ENCODE measurements at regions not wholly inside any gene's neighbourhood (a gene's known extent, or its start where the extent isn't known, plus 50 kb on each side); places are given as distances from the start of the nearest gene placed in this dataset.
A peak's percentile ranks its signal among the peaks of the same experiment; 100 is the strongest.

GRCh38 chr12:94516985-94517384 lies 57.3 kb upstream of the CEP83 start:
- peak; percentile 37 for DNase-seq (ENCODE audit: low read depth)

- no peak for DNase-seq (ENCODE audit: low read depth)
These were observed 53.9 kb upstream of the CEP83 start for GRCh38 chr12:94513527-94513926.

- DNase-seq (ENCODE audit: low read depth), result no peak
These were observed 51.8 kb upstream of the CEP83 start for GRCh38 chr12:94511506-94511905.

- no peak for DNase-seq (ENCODE audit: low read depth)
These were observed 50.5 kb upstream of the CEP83 start for GRCh38 chr12:94510128-94510527.
